HUES48 (cell line): ENCODE measurements at regions not wholly inside any gene's neighbourhood (a gene's known extent, or its start where the extent isn't known, plus 50 kb on each side); places are given as distances from the start of the nearest gene placed in this dataset.

Source experiments
- H3K27ac ChIP-seq: one replicate; pipeline ENCODE4 v1.7.0; 2013; ENCODE audit warnings: low read depth, low read length, inconsistent platforms
- H3K27me3 ChIP-seq: 2 replicates; pipeline ENCODE4 v1.6.1; 2013; ENCODE audit warnings: mild to moderate bottlenecking, low read length; ENCODE audit not compliant: control insufficient read depth, insufficient read depth
- H3K36me3 ChIP-seq: 2 replicates; pipeline ENCODE4 v1.6.1; 2013; ENCODE audit warnings: low read length; ENCODE audit not compliant: control insufficient read depth, insufficient read depth
- H3K4me1 ChIP-seq: 2 replicates; pipeline ENCODE4 v1.6.1; 2013; ENCODE audit warnings: mild to moderate bottlenecking, low read length; ENCODE audit not compliant: control insufficient read depth, insufficient read depth
- H3K4me3 ChIP-seq: 2 replicates; pipeline ENCODE4 v1.5.1; 2013; ENCODE audit warnings: mild to moderate bottlenecking, low read depth, low read length
- H3K9ac ChIP-seq: 2 replicates; pipeline ENCODE4 v1.6.1; 2013; ENCODE audit warnings: mild to moderate bottlenecking, low read depth, low read length, moderate library complexity
- H3K9me3 ChIP-seq: 2 replicates; pipeline ENCODE4 v1.6.1; 2013; ENCODE audit warnings: low read length; ENCODE audit not compliant: control insufficient read depth, insufficient read depth

GRCh38 chr2:234673961-234674759 is 177.3 kb upstream of the ARL4C start:
- no peaks in the 10 kb centered on the region for H3K36me3 ChIP-seq
- H3K4me1 ChIP-seq, result peaks cover 26% of the 10 kb centered on the region
- H3K27me3 ChIP-seq, result no peaks in the 10 kb centered on the region
- no peak overlapping the region for H3K4me3 ChIP-seq
- H3K9me3 ChIP-seq, result peaks cover 11% of the 10 kb centered on the region
- no peak overlapping the region for H3K27ac ChIP-seq
- H3K9ac ChIP-seq, result no peak overlapping the region

- no peak overlapping the region for H3K4me3 ChIP-seq
- H3K27ac ChIP-seq, result no peak overlapping the region
- H3K36me3 ChIP-seq, result no peaks in the 10 kb centered on the region
- H3K9me3 ChIP-seq, result peaks cover 6% of the 10 kb centered on the region
- peaks cover 26% of the 10 kb centered on the region for H3K4me1 ChIP-seq
- H3K27me3 ChIP-seq, result no peaks in the 10 kb centered on the region
- H3K9ac ChIP-seq, result no peak overlapping the region
Observed at GRCh38 chr2:234673501-234673900, 176.6 kb upstream of the ARL4C start.

GRCh38 chr2:234672498-234673150 is 175.7 kb upstream of the ARL4C start:
- no peaks in the 10 kb centered on the region for H3K9me3 ChIP-seq

DNA sequence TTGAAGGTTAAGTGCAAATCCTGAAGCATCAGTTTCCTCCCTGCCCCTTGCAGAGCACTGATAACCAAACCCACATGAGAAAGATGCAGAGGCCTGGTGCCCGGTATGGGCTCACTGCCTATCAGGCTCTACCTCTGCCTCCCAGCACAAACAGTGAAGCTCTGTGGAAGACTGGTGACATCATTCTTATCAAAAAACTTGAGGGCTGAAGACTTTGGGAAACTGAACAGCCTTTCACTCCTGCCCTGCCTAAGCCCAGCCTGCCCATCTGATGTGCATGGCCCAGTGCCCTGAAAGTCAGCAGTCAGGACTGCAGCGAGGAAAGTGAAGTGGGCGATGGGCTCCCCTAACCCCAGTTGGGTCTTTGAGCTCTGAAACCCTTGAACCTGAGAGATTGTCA is 174.8 kb upstream of the ARL4C start:
- Histone ChIP-seq H3K27me3 (no peaks in the 10 kb centered on the region), H3K36me3 (no peaks in the 10 kb centered on the region), H3K27ac (no peak overlapping the region), H3K4me3 (no peak overlapping the region), H3K9me3 (no peaks in the 10 kb centered on the region), H3K9ac (no peak overlapping the region), H3K4me1 (peaks cover 14% of the 10 kb centered on the region)

More at GRCh38 chr2:234672498-234673150, 175.7 kb upstream of the ARL4C start:
- no peak overlapping the region for H3K9ac ChIP-seq
- H3K36me3 ChIP-seq, result no peaks in the 10 kb centered on the region
- H3K4me3 ChIP-seq, result no peak overlapping the region
- peaks cover 23% of the 10 kb centered on the region for H3K4me1 ChIP-seq
- no peak overlapping the region for H3K27ac ChIP-seq
- H3K27me3 ChIP-seq, result no peaks in the 10 kb centered on the region

DNA sequence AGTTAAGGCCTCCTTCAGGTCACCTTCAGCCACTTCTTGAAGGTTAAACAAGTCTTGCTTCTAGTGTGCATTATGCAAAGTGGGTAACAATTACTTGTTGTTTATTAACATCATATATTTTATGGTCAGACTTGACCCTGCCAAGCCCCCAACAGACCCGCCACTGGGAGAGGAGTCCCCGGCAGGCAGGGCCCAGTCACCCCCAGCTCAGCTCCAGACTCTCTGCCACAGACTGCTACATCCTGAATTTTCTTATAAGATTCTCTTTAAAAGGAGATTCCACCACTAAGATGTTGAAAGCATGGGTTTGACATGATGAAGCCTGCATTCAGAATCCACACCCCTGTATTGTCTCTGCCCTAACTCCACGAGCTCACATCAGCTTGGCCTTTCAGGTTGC is 174.3 kb upstream of the ARL4C start:
- no peak overlapping the region for H3K9ac ChIP-seq
- no peaks in the 10 kb centered on the region for H3K36me3 ChIP-seq
- peaks cover 9% of the 10 kb centered on the region for H3K4me1 ChIP-seq
- H3K4me3 ChIP-seq, result no peak overlapping the region
- no peaks in the 10 kb centered on the region for H3K27me3 ChIP-seq
- H3K9me3 ChIP-seq, result 0 out of 2 replicates have a peak, but pooled peaks cover under 1% of the 10 kb centered on the region
- H3K27ac ChIP-seq, result no peak overlapping the region

DNA sequence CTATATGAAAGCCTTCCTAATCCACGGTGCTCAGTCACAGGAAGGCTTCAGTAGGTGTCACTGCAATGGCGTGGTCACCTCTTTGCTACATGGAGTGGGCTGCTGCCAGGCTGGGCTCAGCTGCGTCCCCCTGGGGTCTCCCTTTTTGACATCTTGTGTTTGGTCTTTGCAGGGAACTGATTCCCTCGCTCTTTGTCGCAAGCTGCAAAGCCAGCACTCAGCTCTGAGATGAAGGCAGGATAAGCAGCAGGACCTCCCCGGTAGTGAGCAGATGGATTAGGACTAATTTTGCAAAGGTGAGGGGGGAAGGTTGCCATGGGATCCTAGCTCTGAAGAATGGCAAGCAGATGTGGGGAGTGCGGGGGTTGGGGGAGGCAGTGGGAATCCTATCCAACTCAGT is 173.9 kb upstream of the ARL4C start:
- Histone ChIP-seq H3K36me3 (no peaks in the 10 kb centered on the region), H3K9me3 (0 out of 2 replicates have a peak, but pooled peaks cover 3% of the 10 kb centered on the region), H3K9ac (no peak overlapping the region), H3K27me3 (no peaks in the 10 kb centered on the region), H3K4me1 (peaks cover 5% of the 10 kb centered on the region), H3K27ac (no peak overlapping the region), H3K4me3 (no peak overlapping the region)

- Histone ChIP-seq H3K36me3 (no peaks in the 10 kb centered on the region), H3K9me3 (0 out of 2 replicates have a peak, but pooled peaks cover 5% of the 10 kb centered on the region), H3K9ac (no peak overlapping the region), H3K4me1 (no peaks in the 10 kb centered on the region), H3K4me3 (no peak overlapping the region), H3K27ac (no peak overlapping the region), H3K27me3 (no peaks in the 10 kb centered on the region)
Observed at GRCh38 chr2:234670052-234670451, 173.2 kb upstream of the ARL4C start.

DNA sequence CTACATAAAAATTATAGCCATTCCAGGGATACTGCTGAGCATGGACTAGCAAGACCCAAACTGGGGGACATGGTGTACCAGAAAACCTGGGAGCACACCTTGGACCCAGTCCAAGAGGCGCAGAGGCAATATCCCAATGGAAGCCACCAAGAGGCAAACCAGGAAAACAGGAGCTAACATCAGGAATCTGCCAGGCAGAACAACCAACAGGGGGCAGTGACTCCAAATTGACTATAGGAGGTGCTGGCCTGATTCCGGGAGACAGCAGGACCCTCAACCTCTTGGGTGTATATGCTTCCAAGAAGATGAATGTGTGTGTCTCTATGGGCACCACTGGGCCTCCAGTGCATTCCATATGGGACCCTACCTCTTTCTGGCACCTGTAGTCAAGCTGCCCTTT is 172.7 kb upstream of the ARL4C start:
- no peak overlapping the region for H3K4me3 ChIP-seq
- H3K9me3 ChIP-seq, result peaks cover 9% of the 10 kb centered on the region
- H3K27me3 ChIP-seq, result no peaks in the 10 kb centered on the region
- no peak overlapping the region for H3K27ac ChIP-seq
- no peaks in the 10 kb centered on the region for H3K4me1 ChIP-seq
- no peak overlapping the region for H3K9ac ChIP-seq
- no peaks in the 10 kb centered on the region for H3K36me3 ChIP-seq

DNA sequence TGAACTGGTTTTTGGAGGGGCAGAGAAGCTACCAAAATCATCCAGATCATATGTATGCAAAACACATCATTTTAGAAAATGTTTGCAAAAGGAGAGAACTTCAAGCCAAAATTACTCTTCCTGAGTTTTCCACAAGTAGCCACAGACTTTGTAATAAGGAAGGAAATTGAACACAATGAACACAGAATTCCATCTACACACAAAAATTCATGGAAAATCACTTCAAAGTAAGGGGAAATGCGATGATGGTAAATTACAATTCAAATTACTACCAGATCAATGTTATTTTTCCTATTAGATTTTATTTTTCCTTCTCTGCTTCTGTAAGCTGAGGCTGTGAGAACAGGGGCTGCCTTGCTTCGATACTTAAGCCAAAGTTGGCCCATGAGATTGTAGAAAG is 172.1 kb upstream of the ARL4C start:
- no peaks in the 10 kb centered on the region for H3K27me3 ChIP-seq
- no peak overlapping the region for H3K4me3 ChIP-seq
- H3K9ac ChIP-seq, result no peak overlapping the region
- H3K4me1 ChIP-seq, result no peaks in the 10 kb centered on the region
- H3K9me3 ChIP-seq, result peaks cover 14% of the 10 kb centered on the region
- H3K36me3 ChIP-seq, result no peaks in the 10 kb centered on the region
- no peak overlapping the region for H3K27ac ChIP-seq

- Histone ChIP-seq H3K27ac (no peak overlapping the region), H3K36me3 (no peaks in the 10 kb centered on the region), H3K27me3 (no peaks in the 10 kb centered on the region), H3K9ac (no peak overlapping the region), H3K4me3 (no peak overlapping the region), H3K9me3 (peaks cover 19% of the 10 kb centered on the region), H3K4me1 (no peaks in the 10 kb centered on the region)
Observed at GRCh38 chr2:234666911-234667310, 170.0 kb upstream of the ARL4C start.

GRCh38 chr2:234665304-234665703 is 168.4 kb upstream of the ARL4C start:
- no peak overlapping the region for H3K4me3 ChIP-seq
- no peaks in the 10 kb centered on the region for H3K36me3 ChIP-seq
- no peak overlapping the region for H3K9ac ChIP-seq
- H3K9me3 ChIP-seq, result peaks cover 19% of the 10 kb centered on the region
- no peak overlapping the region for H3K27ac ChIP-seq
- no peaks in the 10 kb centered on the region for H3K4me1 ChIP-seq
- no peaks in the 10 kb centered on the region for H3K27me3 ChIP-seq
